AG09319 (cell line): ENCODE measurements at regions not wholly inside any gene's neighbourhood (a gene's known extent, or its start where the extent isn't known, plus 50 kb on each side); places are given as distances from the start of the nearest gene placed in this dataset.

Experiments used
- DNase-seq: peaks from one replicate; pipeline ENCODE4 v3.0.0-alpha.2; 2010; ENCODE audit warnings: low read depth; ENCODE audit errors: extremely low read depth
- TF ChIP-seq, protein P1 (sequence below): IDR thresholded peaks from 2 replicates; pipeline ENCODE4 v1.5.1; 2011; ENCODE audit warnings: low read depth, mild to moderate bottlenecking, inconsistent platforms, low read length, moderate library complexity

DNA sequence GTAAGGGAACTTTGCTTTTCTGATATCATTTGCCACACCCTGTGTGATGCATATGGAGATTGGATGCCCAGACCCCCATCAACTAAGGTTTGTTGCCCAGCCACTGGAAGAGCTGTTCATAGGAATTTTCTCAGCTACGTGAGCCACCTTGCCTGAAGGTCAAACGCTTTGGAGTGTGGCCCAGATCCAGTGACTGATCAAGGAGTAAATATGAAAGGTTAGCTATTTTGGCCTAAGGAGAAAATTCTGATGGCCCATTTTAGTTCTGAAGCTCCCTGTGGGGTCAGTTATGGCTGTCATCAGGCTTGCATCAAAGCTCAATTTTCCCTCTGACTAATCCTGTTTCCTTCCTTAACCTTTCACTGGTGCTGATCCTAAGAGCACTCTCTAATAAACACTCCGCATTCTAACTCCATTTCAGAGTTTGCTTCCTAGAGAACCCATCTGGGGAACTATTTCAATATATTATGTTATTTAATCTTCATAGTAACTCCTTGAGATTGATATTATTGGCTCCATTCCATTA lies 407.7 kb downstream of the SPRY1 start:
- TF ChIP-seq, protein P1, sequence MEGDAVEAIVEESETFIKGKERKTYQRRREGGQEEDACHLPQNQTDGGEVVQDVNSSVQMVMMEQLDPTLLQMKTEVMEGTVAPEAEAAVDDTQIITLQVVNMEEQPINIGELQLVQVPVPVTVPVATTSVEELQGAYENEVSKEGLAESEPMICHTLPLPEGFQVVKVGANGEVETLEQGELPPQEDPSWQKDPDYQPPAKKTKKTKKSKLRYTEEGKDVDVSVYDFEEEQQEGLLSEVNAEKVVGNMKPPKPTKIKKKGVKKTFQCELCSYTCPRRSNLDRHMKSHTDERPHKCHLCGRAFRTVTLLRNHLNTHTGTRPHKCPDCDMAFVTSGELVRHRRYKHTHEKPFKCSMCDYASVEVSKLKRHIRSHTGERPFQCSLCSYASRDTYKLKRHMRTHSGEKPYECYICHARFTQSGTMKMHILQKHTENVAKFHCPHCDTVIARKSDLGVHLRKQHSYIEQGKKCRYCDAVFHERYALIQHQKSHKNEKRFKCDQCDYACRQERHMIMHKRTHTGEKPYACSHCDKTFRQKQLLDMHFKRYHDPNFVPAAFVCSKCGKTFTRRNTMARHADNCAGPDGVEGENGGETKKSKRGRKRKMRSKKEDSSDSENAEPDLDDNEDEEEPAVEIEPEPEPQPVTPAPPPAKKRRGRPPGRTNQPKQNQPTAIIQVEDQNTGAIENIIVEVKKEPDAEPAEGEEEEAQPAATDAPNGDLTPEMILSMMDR: no peak
- DNase-seq: no peak

- DNase-seq: no peak
- TF ChIP-seq, protein P1: no peak
These were observed 409.5 kb downstream of the SPRY1 start for GRCh38 chr4:123806056-123806455.

DNA sequence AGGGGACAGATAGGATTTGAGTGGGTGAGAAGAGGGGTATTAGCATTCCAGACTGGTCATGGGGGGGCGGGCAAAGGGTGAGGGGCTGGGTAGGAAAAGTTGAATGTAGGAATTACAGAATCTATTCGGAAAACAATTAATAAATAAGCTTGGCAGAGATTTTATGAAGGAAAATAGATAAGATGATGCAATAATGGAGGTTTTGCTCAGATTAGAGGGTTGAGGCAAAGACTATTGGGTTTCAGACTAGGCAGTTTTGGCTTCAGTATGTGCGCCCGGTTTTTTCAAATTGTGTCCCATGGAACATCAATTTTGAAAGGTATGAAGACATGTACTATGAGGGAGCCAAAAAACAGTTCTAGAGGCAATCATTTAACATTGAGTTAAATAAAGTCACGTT lies 410.6 kb downstream of the SPRY1 start:
- no peak for DNase-seq
- TF ChIP-seq, protein P1: no peak

GRCh38 chr4:123807866-123808265 lies 411.3 kb downstream of the SPRY1 start:
- DNase-seq: no peak
- TF ChIP-seq, protein P1: no peak

DNA sequence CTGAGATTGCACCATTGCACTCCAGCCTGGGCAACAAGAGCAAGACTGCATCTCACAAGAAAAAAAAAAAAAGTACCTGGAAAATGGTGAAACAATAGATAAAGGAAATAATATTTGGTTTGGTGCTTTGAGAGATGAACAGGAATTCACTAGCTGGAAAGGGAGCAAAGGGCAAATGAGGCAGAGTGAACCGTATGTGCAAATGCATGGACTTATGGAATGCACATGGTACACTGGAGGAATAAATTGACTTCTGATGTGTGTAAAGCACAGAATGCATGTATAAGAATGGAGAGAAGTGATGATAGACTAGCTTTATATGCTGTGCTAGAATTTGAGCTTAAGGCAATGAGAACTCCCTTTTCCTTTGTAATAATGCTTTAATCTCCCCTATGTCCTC lies 413.3 kb downstream of the SPRY1 start:
- TF ChIP-seq, protein P1: no peak
- DNase-seq: no peak

GRCh38 chr4:123812066-123812390 lies 415.4 kb downstream of the SPRY1 start:
- no peak for DNase-seq
- TF ChIP-seq, protein P1: no peak

DNA sequence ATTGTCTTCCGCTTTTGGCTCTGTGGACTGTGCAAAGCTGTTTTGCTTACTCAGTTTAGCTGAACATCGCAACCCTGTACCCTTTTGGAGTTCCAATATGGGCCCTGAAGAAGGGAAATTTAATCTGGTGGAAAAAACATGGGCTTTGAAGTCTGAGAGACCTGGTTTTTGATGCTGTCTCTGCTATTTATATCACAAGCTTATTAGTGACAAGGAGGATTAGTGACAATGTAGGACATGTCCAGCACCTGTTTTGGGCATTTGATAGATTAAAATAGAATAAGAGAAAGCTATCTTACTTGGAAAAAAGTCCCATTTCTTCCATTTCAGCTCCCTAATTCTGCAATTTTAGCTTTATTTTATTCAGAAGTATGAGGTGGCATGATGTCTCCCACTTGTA lies 417.3 kb downstream of the SPRY1 start:
- TF ChIP-seq, protein P1: no peak
- DNase-seq: no peak

DNA sequence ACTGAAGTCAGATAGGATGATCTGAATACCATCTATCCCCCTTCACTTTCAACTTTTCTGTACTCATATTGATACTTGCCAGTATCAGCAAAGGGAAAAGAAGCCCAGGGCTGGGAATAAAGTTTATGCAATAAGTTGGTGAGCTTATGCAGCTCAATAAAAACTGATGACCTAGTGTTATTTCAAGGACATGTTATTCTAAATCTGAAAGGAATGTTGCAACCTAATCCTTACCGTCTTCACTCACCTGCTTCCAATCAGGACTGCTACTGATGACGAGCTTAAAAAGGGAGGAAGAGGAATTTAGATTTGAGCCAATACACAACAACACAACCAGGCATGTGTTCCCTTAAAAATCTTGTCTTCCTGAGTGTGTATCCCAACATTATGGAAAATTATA lies 419.9 kb downstream of the SPRY1 start:
- TF ChIP-seq, protein P1: no peak
- DNase-seq: no peak
